Naive thymus-derived CD8-positive, alpha-beta T cell (primary cell): ENCODE measurements at regions not wholly inside any gene's neighbourhood (a gene's known extent, or its start where the extent isn't known, plus 50 kb on each side); places are given as distances from the start of the nearest gene placed in this dataset.

Experiments
- ATAC-seq, 2 donors: fragments of 150-1000 bp; cut with Tn5 transposase in 1 of 2; sonication (Bioruptor Pico), chemical (Tn5 transposase) in 1 of 2; 1 replicate in 1 of 2; 2 replicates in 1 of 2; pipeline ENCODE4 v1.10.0; 2021; ENCODE audit warnings: mild to moderate bottlenecking in 2 of 2, moderate library complexity in 2 of 2
- POLR2A ChIA-PET: fragments of 350-600 bp; sonication (Branson Sonifier 250); formaldehyde crosslinking; loops from one replicate; lab custom pipeline; 2021; ENCODE audit warnings: antibody characterized with exemption; lab: Charles Lee
- DNase-seq, 10 donors: peaks; one replicate each; pipeline versions ENCODE4 v3.0.0 to v3.0.0-alpha.2; 2020 to 2022
- H3K27ac Mint-ChIP-seq, 10 donors: one replicate each; pipeline ENCODE4 v1.8.0; 2020 to 2022; ENCODE audit warnings: mild to moderate bottlenecking in 10 of 10, mixed read lengths in 10 of 10, moderate library complexity in 4 of 10, inconsistent platforms in 1 of 10
- H3K27me3 Mint-ChIP-seq, 5 donors: one replicate each; pipeline ENCODE4 v1.8.0; 2021 to 2022; ENCODE audit warnings: mixed read lengths in 5 of 5
- H3K36me3 Mint-ChIP-seq, 3 donors: one replicate each; pipeline ENCODE4 v1.8.0; 2020 to 2022; ENCODE audit warnings: mixed read lengths in 3 of 3, mild to moderate bottlenecking in 2 of 3, inconsistent platforms in 1 of 3
- H3K4me1 Mint-ChIP-seq, 4 donors: one replicate each; pipeline ENCODE4 v1.8.0; 2021 to 2022; ENCODE audit warnings: mixed read lengths in 4 of 4
- H3K4me3 Mint-ChIP-seq, 10 donors: one replicate each; pipeline ENCODE4 v1.8.0; 2020 to 2022; ENCODE audit warnings: mild to moderate bottlenecking in 10 of 10, mixed read lengths in 10 of 10, moderate library complexity in 6 of 10, inconsistent platforms in 1 of 10
- H3K9me3 Mint-ChIP-seq, 9 donors: one replicate each; pipeline ENCODE4 v1.8.0; 2020 to 2022; ENCODE audit warnings: mixed read lengths in 9 of 9, mild to moderate bottlenecking in 3 of 9, inconsistent platforms in 1 of 9, moderate library complexity in 1 of 9

GRCh38 chr12:14290951-14291350 is 74.5 kb upstream of the ATF7IP start:
- H3K4me3 Mint-ChIP-seq, result no peak overlapping the region
- POLR2A ChIA-PET, result no interaction called here
- H3K27ac Mint-ChIP-seq, result peak overlapping the region in 1 of 10 donors; percentile 41
- no peaks in the 10 kb centered on the region for H3K27me3 Mint-ChIP-seq
- peaks cover 0 to 20% (median 16%) of the 10 kb centered on the region in 3 donors for H3K36me3 Mint-ChIP-seq
- peaks cover 0 to 55% (median 21%) of the 10 kb centered on the region in 9 donors for H3K9me3 Mint-ChIP-seq
- ATAC-seq (no peak), DNase-seq (no peak)
- H3K4me1 Mint-ChIP-seq, result peaks cover 0 to 29% (median 6%) of the 10 kb centered on the region in 4 donors

GRCh38 chr12:14303661-14304155 is 61.8 kb upstream of the ATF7IP start:
- Mint-ChIP-seq H3K4me3 (no peak overlapping the region), H3K9me3 (peaks cover 0 to 25% (median 14%) of the 10 kb centered on the region in 9 donors), H3K4me1 (peaks cover 0 to 12% (median 1%) of the 10 kb centered on the region in 4 donors), H3K27me3 (no peaks in the 10 kb centered on the region), H3K27ac (no peak overlapping the region), H3K36me3 (peaks cover 0 to 8% (median 0%) of the 10 kb centered on the region in 3 donors)
- no peak for DNase-seq
- no peak for ATAC-seq
- POLR2A ChIA-PET, result no interaction called here

- H3K4me3 Mint-ChIP-seq, result no peak overlapping the region
- POLR2A ChIA-PET, result no interaction called here
- H3K9me3 Mint-ChIP-seq, result peaks cover 0 to 10% (median 4%) of the 10 kb centered on the region in 9 donors
- DNase-seq, result no peak
- ATAC-seq, result no peak
- no peaks in the 10 kb centered on the region for H3K27me3 Mint-ChIP-seq
- H3K4me1 Mint-ChIP-seq, result peaks cover 0 to 21% (median 1%) of the 10 kb centered on the region in 4 donors
- H3K36me3 Mint-ChIP-seq, result peaks cover 0 to 8% (median 3%) of the 10 kb centered on the region in 3 donors
- no peak overlapping the region for H3K27ac Mint-ChIP-seq
Measured at GRCh38 chr12:14307004-14307403, 58.5 kb upstream of the ATF7IP start.

- peaks cover 0 to 8% (median 3%) of the 10 kb centered on the region in 3 donors for H3K36me3 Mint-ChIP-seq
- H3K9me3 Mint-ChIP-seq, result peaks cover 0 to 10% (median 4%) of the 10 kb centered on the region in 9 donors
- H3K4me3 Mint-ChIP-seq, result no peak overlapping the region
- POLR2A ChIA-PET, result no interaction called here
- no peak for DNase-seq
- no peak for ATAC-seq
- no peaks in the 10 kb centered on the region for H3K27me3 Mint-ChIP-seq
- H3K27ac Mint-ChIP-seq, result no peak overlapping the region
- peaks cover 0 to 21% (median 1%) of the 10 kb centered on the region in 4 donors for H3K4me1 Mint-ChIP-seq
Measured at GRCh38 chr12:14308516-14308915, 57.0 kb upstream of the ATF7IP start.

- Mint-ChIP-seq H3K36me3 (peaks cover 0 to 8% (median 3%) of the 10 kb centered on the region in 3 donors), H3K4me3 (no peak overlapping the region), H3K9me3 (peaks cover 0 to 10% (median 4%) of the 10 kb centered on the region in 9 donors), H3K27me3 (no peaks in the 10 kb centered on the region), H3K27ac (peak overlapping the region in 1 of 10 donors; percentile 55), H3K4me1 (peaks cover 0 to 25% (median 0%) of the 10 kb centered on the region in 4 donors)
- POLR2A ChIA-PET, result no interaction called here
- no peak for ATAC-seq
- no peak for DNase-seq
Measured at GRCh38 chr12:14310866-14311265, 54.6 kb upstream of the ATF7IP start.

GRCh38 chr12:14313379-14314138 is 51.9 kb upstream of the ATF7IP start:
- ATAC-seq (no peak), DNase-seq (no peak)
- no peaks in the 10 kb centered on the region for H3K27me3 Mint-ChIP-seq
- H3K4me3 Mint-ChIP-seq, result no peak overlapping the region
- no peak overlapping the region for H3K27ac Mint-ChIP-seq
- POLR2A ChIA-PET, result no interaction called here
- H3K4me1 Mint-ChIP-seq, result peaks cover 0 to 16% (median 0%) of the 10 kb centered on the region in 4 donors
- peaks cover 0 to 8% (median 3%) of the 10 kb centered on the region in 3 donors for H3K36me3 Mint-ChIP-seq
- peaks cover 0 to 10% (median 2%) of the 10 kb centered on the region in 9 donors for H3K9me3 Mint-ChIP-seq

GRCh38 chr12:14314801-14315200 is 50.7 kb upstream of the ATF7IP start:
- H3K27me3 Mint-ChIP-seq, result no peaks in the 10 kb centered on the region
- H3K4me3 Mint-ChIP-seq, result no peak overlapping the region
- DNase-seq (peak in 1 of 10 donors; percentile 2), ATAC-seq (no peak)
- H3K9me3 Mint-ChIP-seq, result peaks cover 0 to 10% (median 2%) of the 10 kb centered on the region in 9 donors
- peaks cover 0 to 16% (median 0%) of the 10 kb centered on the region in 4 donors for H3K4me1 Mint-ChIP-seq
- no peak overlapping the region for H3K27ac Mint-ChIP-seq
- POLR2A ChIA-PET, result no interaction called here
- peaks cover 0 to 8% (median 3%) of the 10 kb centered on the region in 3 donors for H3K36me3 Mint-ChIP-seq

- H3K27me3 Mint-ChIP-seq, result no peaks in the 10 kb centered on the region
- POLR2A ChIA-PET, result no interaction called here
- no peak overlapping the region for H3K27ac Mint-ChIP-seq
- no peak overlapping the region for H3K4me3 Mint-ChIP-seq
- ATAC-seq (no peak), DNase-seq (no peak)
- peaks cover 0 to 4% (median 3%) of the 10 kb centered on the region in 3 donors for H3K36me3 Mint-ChIP-seq
- peaks cover 0 to 7% (median 2%) of the 10 kb centered on the region in 9 donors for H3K9me3 Mint-ChIP-seq
- H3K4me1 Mint-ChIP-seq, result peaks cover 0 to 12% (median 0%) of the 10 kb centered on the region in 4 donors
Measured at GRCh38 chr12:14315501-14315900, 50.0 kb upstream of the ATF7IP start.
